ENCODE measurements at regions not wholly inside any gene's neighbourhood (a gene's known extent, or its start where the extent isn't known, plus 50 kb on each side); places are given as distances from the start of the nearest gene placed in this dataset.

DNA sequence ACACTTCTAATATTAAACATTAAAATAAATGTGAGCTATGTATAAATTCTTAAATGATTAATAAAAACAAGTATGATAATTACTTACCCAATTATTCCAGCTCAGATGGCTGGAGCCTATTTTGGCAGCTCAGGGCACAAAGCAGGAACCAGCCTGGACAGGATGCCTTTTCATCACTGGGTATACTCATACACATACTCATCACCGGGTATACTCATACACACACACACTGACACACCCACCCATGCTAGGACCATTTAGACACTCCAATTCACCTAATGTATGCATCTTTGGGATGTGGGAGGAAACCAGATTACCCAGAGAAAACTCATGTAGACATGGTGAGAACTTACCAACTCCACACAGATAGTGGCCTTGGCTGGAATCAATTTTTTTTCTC is 57.9 kb upstream of the CNOT2 start:
- no peaks in the 10 kb centered on the region for H3K27me3 ChIP-seq (ENCODE audit: control insufficient read depth in 2 of 2, insufficient read depth in 2 of 2, low read length in 2 of 2)
- no peak overlapping the region for H3K9ac ChIP-seq (ENCODE audit: low read depth in 1 of 2, low read length in 2 of 2)
- no peaks in the 10 kb centered on the region for H3K36me3 ChIP-seq (ENCODE audit: control insufficient read depth in 2 of 2, insufficient read depth in 2 of 2, low read length in 2 of 2)
- H3K4me1 ChIP-seq (ENCODE audit: control insufficient read depth in 2 of 2, insufficient read depth in 2 of 2, low read length in 2 of 2) = no peaks in the 10 kb centered on the region
- H3K27ac ChIP-seq (ENCODE audit: low read depth in 2 of 2, low read length in 2 of 2) = no peak overlapping the region
- no peak overlapping the region for H3K4me3 ChIP-seq (ENCODE audit: low read length in 2 of 2)
- no peaks in the 10 kb centered on the region for H3K9me3 ChIP-seq (ENCODE audit: control insufficient read depth in 2 of 2, low read length in 2 of 2)

DNA sequence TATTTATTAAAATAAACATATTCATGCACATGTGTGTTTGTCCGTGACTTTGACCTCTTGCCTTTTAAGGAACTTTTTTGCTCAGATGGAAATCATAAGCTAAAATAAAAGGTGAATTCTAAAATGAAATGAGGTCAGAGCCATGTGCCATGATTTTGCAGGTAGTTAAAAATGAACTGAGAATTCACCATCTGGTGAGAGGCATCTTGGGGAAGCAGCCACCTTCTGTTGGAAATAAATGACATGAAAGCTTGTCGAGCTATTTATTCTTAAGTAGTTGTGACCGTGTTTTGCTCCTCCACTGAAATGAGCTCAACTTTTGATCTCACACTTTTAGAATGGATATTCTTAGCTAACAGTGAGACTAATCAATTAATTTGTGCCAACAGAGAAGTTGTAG is 56.8 kb upstream of the CNOT2 start:
- Histone ChIP-seq H3K27me3 (ENCODE audit: control insufficient read depth in 2 of 2, insufficient read depth in 2 of 2, low read length in 2 of 2) (no peaks in the 10 kb centered on the region), H3K27ac (ENCODE audit: low read depth in 2 of 2, low read length in 2 of 2) (no peak overlapping the region), H3K9ac (ENCODE audit: low read depth in 1 of 2, low read length in 2 of 2) (no peak overlapping the region), H3K4me1 (ENCODE audit: control insufficient read depth in 2 of 2, insufficient read depth in 2 of 2, low read length in 2 of 2) (no peaks in the 10 kb centered on the region), H3K4me3 (ENCODE audit: low read length in 2 of 2) (no peak overlapping the region), H3K9me3 (ENCODE audit: control insufficient read depth in 2 of 2, low read length in 2 of 2) (no peaks in the 10 kb centered on the region), H3K36me3 (ENCODE audit: control insufficient read depth in 2 of 2, insufficient read depth in 2 of 2, low read length in 2 of 2) (no peaks in the 10 kb centered on the region)

DNA sequence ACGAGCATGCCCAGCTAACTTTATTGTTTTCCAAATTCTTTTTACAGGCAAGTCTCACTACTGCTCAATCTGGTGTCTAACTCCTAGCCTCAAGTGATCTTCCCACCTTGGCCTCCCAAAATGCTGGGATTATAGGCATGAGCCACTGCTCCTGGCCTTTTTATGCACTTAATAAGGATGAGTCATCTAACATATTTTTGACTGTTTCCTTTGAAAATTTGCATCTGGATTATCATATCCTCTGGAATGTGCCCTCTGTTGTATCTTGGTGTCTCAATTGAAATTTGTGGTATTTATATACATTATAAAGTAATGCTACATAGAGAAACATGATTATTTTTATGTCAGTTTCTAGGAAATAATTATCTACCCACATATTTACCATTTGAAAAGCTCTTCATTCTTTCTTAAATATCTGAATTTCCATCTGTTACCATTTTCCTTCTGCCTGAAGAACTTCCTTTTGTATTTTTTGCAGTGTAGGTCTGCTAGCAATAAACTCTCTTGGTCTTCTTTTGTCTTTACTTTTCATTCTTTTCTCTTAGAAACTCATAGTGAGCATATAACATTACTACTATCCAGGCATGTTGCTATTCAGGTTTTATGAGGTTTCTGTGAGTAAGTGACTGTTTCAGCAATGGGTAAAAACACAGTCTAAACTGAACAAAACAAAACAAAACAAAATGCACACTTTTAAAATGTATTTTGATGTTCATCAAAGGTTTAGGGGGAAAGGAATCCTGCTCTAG is 52.8 kb upstream of the CNOT2 start:
- no peak overlapping the region for H3K4me3 ChIP-seq (ENCODE audit: low read length in 2 of 2)
- H3K36me3 ChIP-seq (ENCODE audit: control insufficient read depth in 2 of 2, insufficient read depth in 2 of 2, low read length in 2 of 2) = no peaks in the 10 kb centered on the region

More for the DNA sequence above, 52.8 kb upstream of the CNOT2 start:
- H3K27me3 ChIP-seq (ENCODE audit: control insufficient read depth in 2 of 2, insufficient read depth in 2 of 2, low read length in 2 of 2) = no peaks in the 10 kb centered on the region
- H3K9ac ChIP-seq (ENCODE audit: low read depth in 1 of 2, low read length in 2 of 2) = no peak overlapping the region
- no peaks in the 10 kb centered on the region for H3K9me3 ChIP-seq (ENCODE audit: control insufficient read depth in 2 of 2, low read length in 2 of 2)
- H3K4me1 ChIP-seq (ENCODE audit: control insufficient read depth in 2 of 2, insufficient read depth in 2 of 2, low read length in 2 of 2) = no peaks in the 10 kb centered on the region
- H3K27ac ChIP-seq (ENCODE audit: low read depth in 2 of 2, low read length in 2 of 2) = no peak overlapping the region

Measured in mucosa of rectum (tissue), 2 donors.